NCI-H2171 (cell line): ENCODE measurements at regions not wholly inside any gene's neighbourhood (a gene's known extent, or its start where the extent isn't known, plus 50 kb on each side); places are given as distances from the start of the nearest gene placed in this dataset.

Experiments
- DNase-seq: peaks from one replicate; lab custom pipeline; 2025; lab: John Stamatoyannopoulos, UW

GRCh38 chr7:41339913-41340676, 362.8 kb downstream of the INHBA start:
- DNase-seq: no peak

- DNase-seq: no peak
Measured at GRCh38 chr7:41336981-41337380, 365.9 kb downstream of the INHBA start.

- DNase-seq: no peak
Measured at GRCh38 chr7:41336455-41336952, 366.4 kb downstream of the INHBA start.

- no peak for DNase-seq
Measured at GRCh38 chr7:41334071-41334862, 368.6 kb downstream of the INHBA start.

GRCh38 chr7:41333511-41333910, 369.4 kb downstream of the INHBA start:
- DNase-seq: peak; percentile 63

GRCh38 chr7:41331194-41331593, 371.7 kb downstream of the INHBA start:
- DNase-seq: no peak

GRCh38 chr7:41328544-41328943, 374.3 kb downstream of the INHBA start:
- DNase-seq: no peak

GRCh38 chr7:41328131-41328530, 374.8 kb downstream of the INHBA start:
- no peak for DNase-seq

- DNase-seq: no peak
Measured at GRCh38 chr7:41326616-41327015, 376.3 kb downstream of the INHBA start.

- DNase-seq: no peak
Measured at GRCh38 chr7:41323806-41324205, 379.1 kb downstream of the INHBA start.

- no peak for DNase-seq
Measured at GRCh38 chr7:41319581-41319980, 383.3 kb downstream of the INHBA start.

GRCh38 chr7:41316410-41316809, 386.5 kb downstream of the INHBA start:
- DNase-seq: no peak

- no peak for DNase-seq
Measured at GRCh38 chr7:41315764-41316163, 387.1 kb downstream of the INHBA start.

- DNase-seq: no peak
Measured at GRCh38 chr7:41313171-41313570, 389.7 kb downstream of the INHBA start.

GRCh38 chr7:41312235-41312634, 390.7 kb downstream of the INHBA start:
- DNase-seq: no peak

- DNase-seq: no peak
Measured at GRCh38 chr7:41311301-41311700, 391.6 kb downstream of the INHBA start.

GRCh38 chr7:41306486-41306885, 396.4 kb downstream of the INHBA start:
- DNase-seq: no peak

GRCh38 chr7:41305001-41305400, 397.9 kb downstream of the INHBA start:
- no peak for DNase-seq

GRCh38 chr7:41303709-41304108, 399.2 kb downstream of the INHBA start:
- no peak for DNase-seq

GRCh38 chr7:41298409-41298808, 404.5 kb downstream of the INHBA start:
- DNase-seq: no peak

GRCh38 chr7:41297166-41297565, 405.7 kb downstream of the INHBA start:
- no peak for DNase-seq

- no peak for DNase-seq
Measured at GRCh38 chr7:41295455-41295815, 407.5 kb downstream of the INHBA start.
